ENCODE measurements at regions not wholly inside any gene's neighbourhood (a gene's known extent, or its start where the extent isn't known, plus 50 kb on each side); places are given as distances from the start of the nearest gene placed in this dataset.

DNA sequence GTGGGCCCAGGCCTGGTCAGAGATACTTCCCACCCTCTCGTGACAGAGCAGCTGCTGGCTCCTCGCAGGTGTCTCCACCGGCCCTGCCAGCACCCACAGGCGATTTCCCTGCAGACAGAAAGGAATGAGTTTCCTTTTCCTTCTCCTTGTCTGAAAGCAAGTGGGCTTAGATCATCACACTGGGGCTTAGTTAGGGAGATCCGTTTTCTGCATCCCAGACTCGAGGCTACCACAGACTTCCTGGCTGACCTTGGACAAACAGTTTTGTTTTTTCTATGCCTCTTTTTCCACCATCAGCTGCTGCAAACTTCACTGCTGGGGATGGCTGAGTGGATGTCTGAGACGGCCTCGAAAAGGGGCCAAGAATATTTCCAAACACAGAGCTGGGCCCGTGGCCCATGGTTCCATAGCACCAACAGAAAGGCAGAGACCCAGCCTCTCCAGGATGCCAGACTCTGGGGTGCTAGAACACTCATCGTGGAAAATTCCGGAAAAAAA lies 86.5 kb downstream of the BANF2 start:
- no peaks in the 10 kb centered on the region for H3K36me3 Mint-ChIP-seq
- Histone ChIP-seq H3K4me1 (ENCODE audit: control insufficient read depth, insufficient read depth, low read length) (no peaks in the 10 kb centered on the region), H3K27me3 (ENCODE audit: control insufficient read depth, insufficient read depth, low read length) (no peaks in the 10 kb centered on the region), H3K36me3 (ENCODE audit: control insufficient read depth, insufficient read depth, low read length) (no peaks in the 10 kb centered on the region), H3K27ac (ENCODE audit: low read length) (no peak overlapping the region), H3K9me3 (ENCODE audit: control insufficient read depth, insufficient read depth, low read length) (no peaks in the 10 kb centered on the region), H3K4me3 (ENCODE audit: low read length) (no peak overlapping the region)
- no peak overlapping the region for H3K4me3 Mint-ChIP-seq
- no peak overlapping the region for H3K27ac Mint-ChIP-seq
- DNase-seq = no peak
- intact Hi-C loops (cut with micrococcal nuclease) = no loop called here
- H3K9me3 Mint-ChIP-seq = no peaks in the 10 kb centered on the region
- 54% methylated on average over 11 of the region's 11 CpGs for WGBS (ENCODE audit: insufficient coverage)
- H3K27me3 Mint-ChIP-seq (ENCODE audit: low read depth in 2 of 2) = peaks cover 0 to 7% of the 10 kb centered on the region in 2 donors
- no peak for ATAC-seq
- TF ChIP-seq, protein P1, sequence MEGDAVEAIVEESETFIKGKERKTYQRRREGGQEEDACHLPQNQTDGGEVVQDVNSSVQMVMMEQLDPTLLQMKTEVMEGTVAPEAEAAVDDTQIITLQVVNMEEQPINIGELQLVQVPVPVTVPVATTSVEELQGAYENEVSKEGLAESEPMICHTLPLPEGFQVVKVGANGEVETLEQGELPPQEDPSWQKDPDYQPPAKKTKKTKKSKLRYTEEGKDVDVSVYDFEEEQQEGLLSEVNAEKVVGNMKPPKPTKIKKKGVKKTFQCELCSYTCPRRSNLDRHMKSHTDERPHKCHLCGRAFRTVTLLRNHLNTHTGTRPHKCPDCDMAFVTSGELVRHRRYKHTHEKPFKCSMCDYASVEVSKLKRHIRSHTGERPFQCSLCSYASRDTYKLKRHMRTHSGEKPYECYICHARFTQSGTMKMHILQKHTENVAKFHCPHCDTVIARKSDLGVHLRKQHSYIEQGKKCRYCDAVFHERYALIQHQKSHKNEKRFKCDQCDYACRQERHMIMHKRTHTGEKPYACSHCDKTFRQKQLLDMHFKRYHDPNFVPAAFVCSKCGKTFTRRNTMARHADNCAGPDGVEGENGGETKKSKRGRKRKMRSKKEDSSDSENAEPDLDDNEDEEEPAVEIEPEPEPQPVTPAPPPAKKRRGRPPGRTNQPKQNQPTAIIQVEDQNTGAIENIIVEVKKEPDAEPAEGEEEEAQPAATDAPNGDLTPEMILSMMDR (IDR thresholded peaks at IDR 0.05) = no peak
- H3K4me1 Mint-ChIP-seq = no peaks in the 10 kb centered on the region
